Vagina (tissue), 2 donors: ENCODE measurements at regions not wholly inside any gene's neighbourhood (a gene's known extent, or its start where the extent isn't known, plus 50 kb on each side); places are given as distances from the start of the nearest gene placed in this dataset.

ENCODE experiments used
- CTCF ChIP-seq, 3 experiments: fragments of 450-650 bp in 2 of 3; fragments of 200-600 bp in 1 of 3; sonication (generic) in 1 of 3; IDR thresholded peaks; one replicate each; pipeline ENCODE4 v1.5.1; 2017 to 2019; ENCODE audit warnings: antibody characterized with exemption in 3 of 3, mild to moderate bottlenecking in 2 of 3, moderate library complexity in 2 of 3
- POLR2A ChIP-seq, 2 donors: fragments of 450-650 bp; IDR thresholded peaks; one replicate each; pipeline ENCODE4 v1.6.1; 2017; ENCODE audit warnings: antibody characterized with exemption in 2 of 2, mild to moderate bottlenecking in 2 of 2, moderate library complexity in 2 of 2

DNA sequence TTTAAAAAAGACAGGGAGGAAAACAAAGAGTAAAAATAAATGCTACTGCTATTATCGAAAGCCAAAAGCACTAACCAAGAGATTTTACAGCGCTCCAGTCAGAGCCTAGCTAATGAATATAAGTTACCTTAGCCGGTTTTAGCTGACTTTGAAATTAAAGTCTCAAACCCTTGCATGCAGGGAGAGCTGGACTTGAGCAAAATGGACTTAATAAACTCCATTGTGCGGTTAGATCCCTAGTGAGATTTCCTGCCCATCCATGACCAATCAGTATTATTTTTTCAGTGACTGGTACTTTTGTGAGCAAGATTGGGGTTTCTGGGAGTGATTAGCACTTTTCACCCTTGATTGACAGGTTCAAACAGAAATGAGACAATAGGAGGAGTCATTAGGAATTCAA lies 333.4 kb upstream of the ADGRL2 start:
- no peak for TF ChIP-seq CTCF (IDR thresholded peaks at IDR 0.05)
- TF ChIP-seq POLR2A (IDR thresholded peaks at IDR 0.05) = no peak
